ENCODE measurements at regions not wholly inside any gene's neighbourhood (a gene's known extent, or its start where the extent isn't known, plus 50 kb on each side); places are given as distances from the start of the nearest gene placed in this dataset.
"Not testable (repeated sequence)": the region's sequence is repeated elsewhere in the genome, so short reads cannot be mapped to it uniquely, and the experiment has no call there.

DNA sequence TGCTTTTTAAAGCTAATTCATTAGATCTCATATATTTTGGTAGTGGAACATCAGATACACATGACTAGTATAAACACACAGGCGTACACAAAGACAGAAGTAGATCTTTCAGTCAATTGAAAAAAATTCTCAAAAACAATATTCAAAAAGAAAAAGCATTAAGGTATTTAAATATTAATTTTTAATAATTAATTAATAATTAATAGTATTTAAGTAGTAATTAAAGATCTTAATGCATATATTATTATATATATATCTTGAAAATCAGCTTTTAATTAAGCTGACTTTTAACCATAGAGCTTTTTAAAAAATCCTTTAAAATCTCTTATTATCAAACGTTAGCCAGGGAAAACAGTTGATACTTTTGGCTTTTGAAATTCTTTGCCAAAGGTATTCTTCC lies 489.4 kb upstream of the PCDH20 start:
- no peak for DNase-seq (ENCODE audit: low read depth in 4 of 4, low spot score in 3 of 4)

DNA sequence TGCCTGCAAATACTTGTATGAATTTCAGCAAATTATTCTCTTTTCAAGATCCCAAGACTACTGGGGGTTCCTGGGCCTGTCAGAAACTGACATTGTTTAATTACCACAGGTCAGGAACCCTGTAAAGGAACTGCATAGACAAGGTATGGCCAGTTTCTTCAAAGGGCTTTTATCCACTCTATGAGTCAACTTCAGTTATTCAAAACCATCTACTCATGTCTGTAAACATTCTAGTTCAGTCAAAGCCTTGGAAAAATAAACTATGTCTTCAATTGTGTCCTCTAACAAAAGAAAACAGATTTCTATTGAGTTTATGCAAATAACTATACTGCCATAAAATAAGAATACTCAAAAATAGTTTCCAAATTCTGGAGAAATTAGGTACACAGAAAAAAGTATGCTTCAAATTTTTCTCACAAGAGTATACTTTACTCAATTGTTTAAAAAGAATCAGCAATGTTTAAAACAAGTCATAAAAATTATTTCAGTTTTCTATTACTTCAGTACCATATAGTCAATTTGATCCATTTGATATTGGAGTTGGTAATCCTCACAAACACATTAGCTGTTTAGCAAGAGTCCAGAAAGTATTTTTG lies 486.4 kb upstream of the PCDH20 start:
- no peak for DNase-seq (ENCODE audit: low read depth in 4 of 4, low spot score in 3 of 4)

DNA sequence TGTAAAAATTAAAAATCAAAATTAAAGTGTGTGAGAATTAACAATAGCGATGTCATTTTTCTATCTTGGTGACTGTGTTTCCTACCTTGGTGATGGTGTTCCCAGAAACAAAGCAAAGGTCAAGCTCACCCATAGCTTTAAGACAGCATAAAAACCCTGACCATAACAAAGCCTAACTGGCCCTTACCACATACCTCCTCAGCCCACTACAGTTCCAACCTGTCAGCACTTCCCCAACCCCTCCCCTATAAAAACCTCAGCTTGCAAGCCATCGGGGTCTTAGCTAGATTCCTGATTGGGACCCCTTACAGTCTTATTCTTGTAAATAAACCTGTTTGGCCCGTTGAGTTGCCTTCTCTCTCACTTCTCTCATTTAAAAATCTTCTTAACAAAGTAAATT lies 484.4 kb upstream of the PCDH20 start:
- DNase-seq (ENCODE audit: low read depth in 4 of 4, low spot score in 3 of 4): no peak

DNA sequence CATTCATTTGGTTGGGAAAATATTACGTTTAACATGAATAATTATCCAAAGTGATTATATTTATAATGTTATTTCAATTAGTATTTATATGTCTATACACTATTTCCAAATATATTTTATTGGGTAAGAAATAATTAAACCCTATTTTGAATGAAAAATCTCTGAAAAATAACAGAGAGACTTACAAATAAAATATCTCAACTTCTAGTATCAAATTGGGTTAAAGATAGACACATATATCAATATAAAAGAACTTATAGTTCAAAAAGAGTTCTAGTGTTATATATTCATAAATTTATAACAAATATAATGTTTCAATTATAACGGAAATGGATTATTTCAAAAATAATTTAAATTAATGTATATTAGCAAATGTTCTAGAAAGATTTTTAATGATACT lies 482.6 kb upstream of the PCDH20 start:
- no peak for DNase-seq (ENCODE audit: low read depth in 4 of 4, low spot score in 3 of 4)

DNA sequence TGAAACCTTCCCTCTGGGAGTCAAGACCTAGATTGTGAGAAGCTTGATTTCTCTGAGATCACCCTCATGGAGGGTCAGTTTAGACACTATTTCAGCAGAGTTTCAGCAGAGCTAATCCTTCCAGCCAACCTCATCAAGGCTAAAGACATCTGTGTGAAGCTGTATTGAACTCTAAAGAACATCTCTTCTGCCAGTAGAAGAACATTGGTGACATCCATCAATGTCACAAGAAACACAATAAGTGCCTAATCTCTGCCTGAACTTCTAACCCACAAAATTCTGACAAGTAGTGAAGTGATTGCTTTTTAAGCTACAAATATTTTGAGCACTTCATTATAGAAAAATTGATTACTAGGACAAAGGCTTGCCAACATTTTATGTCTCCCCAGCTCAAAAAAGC lies 475.8 kb upstream of the PCDH20 start:
- no peak for DNase-seq (ENCODE audit: low read depth in 4 of 4, low spot score in 3 of 4)

DNA sequence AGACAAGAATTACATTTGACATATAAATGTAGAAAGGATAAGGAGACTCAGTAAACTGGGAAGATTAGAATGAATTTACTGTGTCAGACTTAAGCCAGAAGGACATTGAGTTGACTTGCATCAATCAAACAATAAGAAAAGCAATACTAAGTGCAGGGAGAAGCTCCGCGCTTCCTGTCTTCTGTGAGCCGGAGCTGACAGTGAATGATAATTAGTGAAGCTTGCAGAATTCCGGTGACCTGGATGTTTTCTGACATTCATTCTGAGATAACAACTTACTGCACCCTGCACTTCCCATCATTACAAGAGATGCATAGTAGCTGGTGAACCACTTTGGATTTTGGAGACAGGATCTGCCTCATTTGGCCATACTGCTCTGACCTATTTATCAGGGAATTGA lies 469.2 kb upstream of the PCDH20 start:
- no peak for DNase-seq (ENCODE audit: low read depth in 4 of 4, low spot score in 3 of 4)

DNA sequence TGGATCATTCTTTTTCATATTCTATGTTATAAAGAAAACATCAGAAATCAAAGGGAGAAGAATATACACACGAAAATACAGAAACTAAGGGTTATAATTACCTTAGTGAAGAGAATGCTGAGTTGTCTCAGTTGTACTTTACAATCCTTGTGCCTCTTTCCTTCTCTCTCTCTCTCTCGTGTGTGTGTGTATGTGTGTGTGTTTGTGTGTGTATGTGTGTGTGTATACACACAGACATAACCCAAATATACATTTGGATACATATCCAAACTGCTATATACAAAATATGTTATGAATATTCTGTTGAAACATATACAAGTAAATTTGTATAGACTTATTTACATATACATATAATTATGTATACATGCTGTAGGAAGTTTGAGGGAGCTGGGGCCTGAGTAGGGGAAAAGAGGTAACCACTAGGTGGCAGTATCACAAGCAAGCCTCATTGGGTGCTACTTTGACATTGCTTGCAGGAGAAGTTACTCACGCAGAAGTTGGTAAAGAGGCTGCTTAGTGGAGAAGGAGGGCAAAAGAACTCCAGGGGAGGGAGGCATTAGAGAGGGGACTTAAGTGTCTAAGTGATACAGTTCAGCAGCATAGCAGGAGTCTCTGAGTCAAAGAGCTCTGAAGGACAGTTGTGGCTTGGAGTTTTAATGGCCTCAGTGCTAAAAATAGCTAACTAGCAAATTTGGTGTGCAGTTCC lies 465.1 kb upstream of the PCDH20 start:
- DNase-seq (ENCODE audit: low read depth in 4 of 4, low spot score in 3 of 4): no peak

DNA sequence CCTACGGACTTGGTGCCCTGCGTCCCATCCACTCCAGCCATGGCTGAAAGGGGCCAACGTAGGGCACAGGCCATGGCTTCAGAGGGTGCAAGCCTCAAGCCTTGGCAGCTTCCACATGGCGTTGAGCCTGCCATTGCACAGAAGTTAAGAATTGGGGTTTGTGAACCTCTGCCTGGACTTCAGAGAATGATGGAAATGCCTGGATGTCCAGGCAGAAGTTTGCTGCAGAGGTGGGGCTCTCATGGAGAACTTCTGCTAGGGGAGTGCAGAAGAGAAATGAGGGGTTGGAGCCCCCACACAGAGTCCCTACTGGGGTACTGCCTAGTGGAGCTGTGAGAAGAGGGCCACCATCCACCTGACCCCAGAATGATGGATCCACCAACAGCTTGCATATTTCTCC lies 462.9 kb upstream of the PCDH20 start:
- not testable (repeated sequence) for DNase-seq (ENCODE audit: low read depth in 4 of 4, low spot score in 3 of 4)

DNA sequence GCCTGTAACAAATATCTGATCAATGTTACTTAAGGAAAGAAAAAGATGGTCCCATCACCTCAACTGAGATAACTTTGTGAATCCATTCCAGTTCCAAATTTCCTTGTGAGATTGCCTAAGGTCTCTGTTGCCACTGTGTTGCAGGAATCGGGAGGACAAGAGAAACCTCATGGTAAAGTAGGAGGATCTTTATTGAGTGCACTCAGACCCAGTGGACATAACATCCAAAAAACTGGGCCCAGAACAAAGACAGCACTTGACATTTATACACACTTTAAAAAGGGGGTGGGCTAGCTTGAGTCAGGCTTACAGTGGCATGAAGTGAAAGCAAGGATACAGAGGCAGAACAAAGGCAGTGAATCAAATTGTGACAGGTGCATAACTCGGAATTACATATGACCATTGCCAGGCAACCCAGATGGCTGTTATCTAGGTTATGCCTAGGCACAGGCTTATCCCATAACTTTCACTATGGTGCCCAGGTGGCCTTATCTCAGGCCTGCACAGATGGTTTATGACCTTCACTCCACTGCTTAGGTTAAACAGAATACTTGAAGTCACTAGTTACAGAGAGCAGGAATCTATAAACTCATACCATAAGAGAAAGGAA lies 459.4 kb upstream of the PCDH20 start:
- no peak for DNase-seq (ENCODE audit: low read depth in 4 of 4, low spot score in 3 of 4)

DNA sequence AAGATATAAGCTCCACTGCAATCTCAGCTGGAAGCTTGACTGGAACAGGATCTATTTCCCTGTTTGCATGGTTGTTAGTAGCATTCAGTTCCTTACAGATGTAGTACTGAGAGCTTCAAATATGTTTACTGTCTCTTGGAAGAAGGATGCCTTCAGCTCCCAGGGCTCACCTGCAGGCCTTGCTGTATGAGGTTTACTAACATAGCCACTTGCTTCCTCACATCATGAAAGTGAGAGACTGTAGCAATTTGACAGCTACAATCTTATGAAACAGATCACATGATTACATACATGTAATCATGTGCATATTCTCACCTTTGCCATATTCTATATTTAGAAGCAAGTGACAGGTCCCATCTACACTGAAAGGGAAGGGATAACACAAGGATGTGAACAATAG lies 458.1 kb upstream of the PCDH20 start:
- DNase-seq (ENCODE audit: low read depth in 4 of 4, low spot score in 3 of 4): no peak

DNA sequence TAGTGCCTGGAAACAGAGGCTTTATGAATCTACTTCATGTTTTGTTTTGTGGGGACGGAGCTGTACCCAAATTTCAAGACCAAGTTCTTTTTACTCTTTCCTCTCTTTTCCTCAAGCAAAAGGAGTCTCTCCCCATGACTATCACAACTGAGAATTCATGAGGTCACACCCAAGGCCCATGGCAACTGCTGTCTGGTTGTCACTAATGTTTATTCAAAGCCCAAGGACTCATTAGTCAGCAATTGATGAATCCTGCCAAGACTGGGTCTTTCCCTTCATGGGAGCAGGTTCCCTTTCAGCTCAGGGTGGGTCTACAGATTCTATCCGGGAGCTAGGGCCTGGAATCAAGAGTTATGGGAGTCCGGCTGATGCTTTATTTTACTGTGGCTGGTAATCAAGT lies 441.5 kb upstream of the PCDH20 start:
- no peak for DNase-seq (ENCODE audit: low read depth in 4 of 4, low spot score in 3 of 4)

DNA sequence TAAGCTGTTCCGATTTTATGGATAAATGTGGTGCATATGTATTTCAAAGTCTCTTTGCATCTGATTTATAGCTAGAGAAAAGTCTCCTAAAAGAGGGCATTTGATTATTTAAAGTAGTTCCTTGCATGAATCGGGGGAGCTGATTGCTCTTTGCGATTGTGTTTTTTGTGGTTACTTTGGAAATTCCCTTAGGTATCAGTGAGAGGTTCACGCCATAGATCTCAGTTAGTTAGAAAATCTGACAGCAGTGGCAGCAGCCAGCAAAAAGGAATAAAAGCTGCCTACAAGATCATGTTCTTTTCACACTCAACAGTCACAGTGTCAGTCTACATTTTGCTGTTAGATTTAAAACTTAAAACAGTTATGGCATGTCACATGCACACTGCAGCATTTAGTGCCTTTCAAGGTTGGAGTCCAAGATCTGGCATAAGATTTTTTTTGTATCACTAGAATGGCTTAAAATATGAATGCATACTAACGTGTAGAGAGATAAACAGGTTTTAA lies 436.5 kb upstream of the PCDH20 start:
- DNase-seq (ENCODE audit: low read depth in 4 of 4, low spot score in 3 of 4): no peak

DNA sequence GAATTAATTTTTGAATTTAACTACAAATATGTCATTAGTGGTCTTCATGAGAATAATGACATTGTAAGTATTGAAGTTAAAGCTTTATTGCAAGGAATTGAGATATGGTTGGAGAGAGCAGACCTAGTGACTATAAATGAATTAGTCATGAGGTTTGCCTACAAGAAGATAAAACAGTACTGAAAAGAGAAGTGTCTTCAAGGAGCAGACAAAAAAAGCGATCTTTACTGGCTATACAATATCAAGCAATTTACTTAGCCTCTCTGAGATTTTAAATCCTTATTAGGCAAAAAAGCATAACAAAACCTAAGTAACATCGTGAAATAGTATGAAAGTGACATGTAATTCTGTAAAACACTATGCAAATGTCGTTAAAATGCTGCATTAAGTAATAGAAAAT lies 435.1 kb upstream of the PCDH20 start:
- DNase-seq (ENCODE audit: low read depth in 4 of 4, low spot score in 3 of 4): no peak

DNA sequence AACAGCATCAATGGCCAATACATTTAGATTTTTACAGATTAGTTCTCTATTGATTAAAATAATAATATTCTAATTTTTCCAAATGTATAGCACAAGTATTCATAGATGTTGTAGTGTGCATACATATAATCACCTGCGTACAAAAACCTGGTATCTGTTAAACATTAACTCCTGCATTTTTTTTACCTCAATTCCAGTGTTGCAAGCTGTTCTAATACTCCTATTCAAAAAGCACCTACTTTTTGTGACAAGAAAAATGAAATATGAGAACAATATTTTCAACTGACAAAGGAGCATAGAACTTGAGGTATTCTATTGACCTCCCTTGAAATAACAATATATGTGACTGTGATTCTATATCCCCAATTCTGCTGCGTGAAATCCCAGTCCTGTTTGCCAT lies 422.9 kb upstream of the PCDH20 start:
- DNase-seq (ENCODE audit: low read depth in 4 of 4, low spot score in 3 of 4): no peak

DNA sequence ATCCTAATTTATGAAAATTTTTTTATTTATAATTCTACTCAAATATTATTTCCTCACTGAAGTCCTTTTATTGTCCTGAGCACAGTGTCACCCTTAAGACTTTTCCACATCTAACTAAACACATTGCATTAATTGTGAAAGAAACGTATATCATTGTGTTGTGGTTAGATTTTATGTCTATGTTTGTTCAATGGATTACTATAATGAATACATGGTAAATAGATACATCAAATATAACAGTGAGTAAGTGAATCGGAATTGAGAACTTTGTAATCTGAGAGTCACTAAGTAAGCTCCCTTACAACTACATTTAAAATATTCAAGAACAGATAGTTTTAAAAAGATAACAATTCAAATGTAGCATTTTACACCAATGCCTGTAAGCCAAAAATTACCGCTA lies 417.6 kb upstream of the PCDH20 start:
- DNase-seq (ENCODE audit: low read depth in 4 of 4, low spot score in 3 of 4): no peak

DNA sequence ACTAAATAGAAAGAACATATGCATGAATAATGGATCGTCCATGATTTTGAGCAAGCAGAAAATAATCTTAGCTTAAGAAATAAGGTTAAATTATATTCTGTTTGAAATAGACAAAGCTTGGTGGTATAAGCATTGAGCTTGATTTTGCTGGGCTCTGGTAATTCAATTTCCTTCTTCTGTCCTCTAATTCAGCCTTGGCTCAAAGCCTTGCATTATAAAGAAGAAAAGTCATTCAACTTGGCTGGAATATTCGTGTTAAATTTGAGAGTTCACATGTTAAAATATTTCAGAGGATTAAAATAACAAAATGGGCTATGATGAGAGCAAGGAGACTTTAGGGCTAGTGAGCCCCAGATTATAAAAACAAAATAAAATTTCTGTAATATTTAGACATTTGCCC lies 415.4 kb upstream of the PCDH20 start:
- DNase-seq (ENCODE audit: low read depth in 4 of 4, low spot score in 3 of 4): no peak

DNA sequence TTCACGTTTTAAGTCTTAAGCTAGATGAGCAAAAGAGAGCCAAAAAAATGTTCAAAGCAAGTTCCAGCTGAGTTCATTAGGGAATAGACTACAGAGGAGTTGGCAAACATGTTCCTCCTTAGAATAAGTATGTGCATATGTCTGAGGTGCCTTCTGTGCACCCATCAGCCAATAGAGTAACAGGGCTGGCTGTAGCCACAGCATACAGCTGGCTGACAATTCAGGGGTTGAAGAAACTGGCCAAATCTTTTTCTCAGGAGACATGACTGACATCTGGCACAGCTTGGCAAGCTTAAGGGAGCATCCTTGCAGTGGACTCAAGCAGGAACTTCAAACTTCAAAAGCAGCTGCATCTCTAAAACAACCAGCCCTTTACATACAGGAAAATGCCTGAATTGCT lies 414.8 kb upstream of the PCDH20 start:
- no peak for DNase-seq (ENCODE audit: low read depth in 4 of 4, low spot score in 3 of 4)

DNA sequence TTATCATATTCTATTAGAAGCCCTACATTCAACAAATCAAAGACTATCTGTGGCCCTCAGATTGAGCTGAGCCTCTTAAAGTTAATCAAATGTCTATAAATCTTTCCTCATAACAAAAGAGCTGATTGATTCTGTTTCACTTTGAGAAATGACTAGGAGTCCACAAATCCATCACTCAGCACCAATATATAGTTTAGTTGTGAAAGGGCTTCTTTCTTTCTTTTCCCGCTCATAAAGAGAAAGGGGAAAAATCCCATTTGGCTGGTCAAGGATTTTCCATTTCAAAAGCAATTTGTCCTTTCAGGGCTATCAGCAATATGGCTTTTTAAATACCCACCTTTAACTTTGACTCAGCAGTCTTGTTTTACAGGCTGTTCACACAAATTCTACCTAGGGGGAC lies 408.5 kb upstream of the PCDH20 start:
- no peak for DNase-seq (ENCODE audit: low read depth in 4 of 4, low spot score in 3 of 4)

DNA sequence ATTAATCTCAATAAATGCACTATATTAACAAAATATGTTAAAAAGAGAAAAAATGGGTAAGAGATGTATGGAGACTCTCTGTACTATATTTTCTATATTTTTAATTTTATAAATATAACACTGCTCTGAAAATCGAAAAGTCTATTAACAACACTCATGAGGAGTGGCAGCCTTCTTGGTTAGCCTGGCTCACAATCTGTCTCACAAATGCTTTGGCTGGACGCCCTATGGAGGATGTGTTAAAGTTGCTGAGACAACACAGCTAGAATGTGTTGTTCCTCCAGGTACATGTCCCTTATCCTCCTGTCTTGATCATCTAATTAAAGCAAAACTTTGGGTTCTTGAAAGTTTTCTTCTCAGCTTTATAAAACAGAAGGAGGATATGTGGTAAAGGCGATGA lies 396.6 kb upstream of the PCDH20 start:
- DNase-seq (ENCODE audit: low read depth in 4 of 4, low spot score in 3 of 4): no peak

DNA sequence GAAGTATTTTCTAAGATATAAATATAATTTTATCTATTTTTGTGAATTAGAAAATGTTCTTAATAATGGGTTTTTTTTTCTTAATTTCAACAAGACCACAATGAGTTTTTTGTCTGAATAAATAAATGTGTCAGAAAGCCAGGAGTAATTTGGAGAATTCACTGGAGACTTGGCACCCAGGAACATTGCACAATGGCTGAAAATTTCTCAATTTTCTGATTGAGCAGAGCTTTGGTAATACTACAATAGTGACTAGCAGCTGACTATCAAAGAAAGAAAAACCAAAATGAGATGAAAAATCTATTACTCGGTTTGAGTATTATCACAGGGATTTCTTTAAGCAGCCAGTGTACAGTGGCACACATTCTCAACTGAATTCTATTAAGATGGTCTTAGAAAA lies 394.4 kb upstream of the PCDH20 start:
- DNase-seq (ENCODE audit: low read depth in 4 of 4, low spot score in 3 of 4): no peak

DNA sequence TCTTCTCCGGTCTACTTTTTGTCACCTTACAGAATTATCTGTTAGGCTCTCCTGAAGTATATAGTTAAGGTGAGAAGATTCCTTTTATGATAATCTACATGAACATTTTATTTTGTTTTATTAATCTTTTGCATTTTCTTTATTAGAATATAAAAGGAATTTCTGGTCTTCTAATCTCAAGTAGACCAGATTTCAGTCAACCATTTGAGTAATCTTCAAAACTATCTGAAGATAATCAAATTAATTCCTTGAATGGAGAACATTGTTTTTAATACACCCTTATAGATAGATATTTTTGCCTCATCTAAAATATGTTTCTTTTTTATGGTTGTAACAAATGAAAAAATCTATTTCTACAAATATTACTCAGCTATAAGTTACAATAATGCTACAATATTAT lies 381.7 kb upstream of the PCDH20 start:
- DNase-seq (ENCODE audit: low read depth in 4 of 4, low spot score in 3 of 4): no peak

DNA sequence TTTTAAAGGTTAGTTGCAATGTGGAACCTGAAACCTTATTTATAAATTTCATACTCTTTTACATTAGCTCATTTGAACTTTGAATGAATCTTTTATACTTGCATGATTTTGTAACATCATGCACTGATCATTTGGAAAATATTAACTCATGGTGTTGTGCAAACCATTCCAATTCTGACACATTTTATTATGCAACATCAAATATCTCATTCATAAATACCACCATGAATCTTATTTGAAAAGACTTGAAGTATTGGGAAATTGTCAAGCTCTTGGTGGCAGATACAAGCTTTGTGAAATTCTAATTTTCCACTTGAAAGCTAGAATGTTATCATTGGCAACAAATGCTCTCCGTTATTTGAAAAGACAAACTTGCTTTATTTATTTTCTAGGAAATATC lies 379.9 kb upstream of the PCDH20 start:
- no peak for DNase-seq (ENCODE audit: low read depth in 4 of 4, low spot score in 3 of 4)

Data from right renal pelvis (tissue), 4 donors.